Endothelial cell of umbilical vein (primary cell): ENCODE measurements at regions not wholly inside any gene's neighbourhood (a gene's known extent, or its start where the extent isn't known, plus 50 kb on each side); places are given as distances from the start of the nearest gene placed in this dataset.

Experiments used
- BruUV-seq: library from RNA; stranded (reverse); fragments of 400-500 nt; replicated peaks from 2 replicates; lab custom pipeline; 2021; lab: Mats Ljungman, UMichigan
- CTCF ChIA-PET: fragments of 300-600, 350-600 bp; sonication (Branson Sonifier 250); formaldehyde crosslinking; loops from one replicate; lab custom pipeline; 2021; ENCODE audit warnings: antibody characterized with exemption, inconsistent platforms; lab: Charles Lee
- POLR2A ChIA-PET: fragments of 300-600, 350-600 bp; sonication (Branson Sonifier 250); formaldehyde crosslinking; loops from one replicate; lab custom pipeline; 2021; ENCODE audit warnings: antibody characterized with exemption, inconsistent platforms; lab: Charles Lee
- DNase-seq: peaks from one replicate; pipeline ENCODE4 v3.0.0-alpha.2; 2011; ENCODE audit warnings: low read depth, low spot score
- FAIRE-seq: peaks from 2 replicates; lab custom pipeline; 2011; peaks lifted over from hg19 to GRCh38; lab: Jason Lieb, UNC
- H2AFZ ChIP-seq: 2 replicates; pipeline ENCODE4 v1.6.0; 2012; ENCODE audit warnings: low read depth, low read length, control low read depth, inconsistent platforms
- H3K27ac ChIP-seq: 2 replicates; pipeline ENCODE4 v1.5.1; 2011; ENCODE audit warnings: low read depth, mild to moderate bottlenecking, control low read depth, low read length, moderate library complexity; ENCODE audit not compliant: insufficient read depth
- H3K27me3 ChIP-seq, 2 experiments: 2 replicates each; pipeline versions ENCODE4 v1.6.0 to v1.6.1; 2011; ENCODE audit warnings: low read length in 2 of 2, mixed read lengths in 1 of 2; ENCODE audit not compliant: control insufficient read depth in 2 of 2, insufficient read depth in 2 of 2
- H3K36me3 ChIP-seq, 2 experiments: 2 replicates in 1 of 2; 3 replicates in 1 of 2; pipeline ENCODE4 v1.5.1; 2011; ENCODE audit warnings: low read length in 2 of 2, mild to moderate bottlenecking in 1 of 2, moderate library complexity in 1 of 2; ENCODE audit not compliant: control insufficient read depth in 2 of 2, insufficient read depth in 2 of 2; ENCODE audit errors: extremely low read depth in 1 of 2
- H3K4me1 ChIP-seq: 3 replicates; pipeline ENCODE4 v1.5.1; 2011; ENCODE audit warnings: mild to moderate bottlenecking, low read length; ENCODE audit not compliant: control insufficient read depth, insufficient read depth; ENCODE audit errors: extremely low read depth
- H3K4me2 ChIP-seq: 2 replicates; pipeline ENCODE4 v1.6.1; 2011; ENCODE audit warnings: low read length, control low read depth, mixed read lengths; ENCODE audit not compliant: insufficient read depth
- H3K4me3 ChIP-seq, 3 experiments: fragments of 200-600 bp in 1 of 3; sonication (generic), shearing (Covaris generic) in 1 of 3; replicated peaks in 1 of 3; 2 replicates each; pipeline ENCODE4 v1.5.1; 2011 to 2016; ENCODE audit warnings: control low read depth in 3 of 3, low read length in 3 of 3, mild to moderate bottlenecking in 2 of 3, inconsistent platforms in 1 of 3, low read depth in 1 of 3, moderate library complexity in 1 of 3; ENCODE audit not compliant: insufficient read depth in 1 of 3
- H3K79me2 ChIP-seq: 2 replicates; pipeline ENCODE4 v1.6.0; 2012; ENCODE audit warnings: low read length, inconsistent platforms; ENCODE audit not compliant: control insufficient read depth, insufficient read depth
- H3K9ac ChIP-seq: replicated peaks from 2 replicates; pipeline ENCODE3; 2011; ENCODE audit warnings: low read length, control low read depth; ENCODE audit not compliant: insufficient read depth; ENCODE audit errors: extremely low read depth
- H3K9me1 ChIP-seq: replicated peaks from 3 replicates; pipeline ENCODE4 v1.6.0; 2011; ENCODE audit warnings: mild to moderate bottlenecking, low read length; ENCODE audit not compliant: control insufficient read depth, insufficient read depth; ENCODE audit errors: extremely low read depth
- H3K9me3 ChIP-seq: replicated peaks from 2 replicates; pipeline ENCODE4 v1.5.1; 2012; ENCODE audit warnings: low read length, inconsistent platforms; ENCODE audit not compliant: control insufficient read depth, insufficient read depth
- H4K20me1 ChIP-seq: replicated peaks from 2 replicates; pipeline ENCODE3; 2011; ENCODE audit warnings: mild to moderate bottlenecking, low read length; ENCODE audit not compliant: control insufficient read depth, insufficient read depth; ENCODE audit errors: extremely low read depth
- EZH2 ChIP-seq: IDR thresholded peaks from 2 replicates; pipeline ENCODE4 v1.6.1; 2012; ENCODE audit warnings: borderline replicate concordance, low read depth, mild to moderate bottlenecking, moderate library complexity, low read length, inconsistent platforms; ENCODE audit not compliant: severe bottlenecking
- FOS ChIP-seq: IDR thresholded peaks from 2 replicates; pipeline ENCODE4 v1.6.1; 2011; ENCODE audit warnings: mild to moderate bottlenecking, low read length, moderate library complexity, borderline replicate concordance; ENCODE audit not compliant: insufficient read depth
- GATA2 ChIP-seq: IDR thresholded peaks from 2 replicates; pipeline ENCODE4 v1.7.0; 2011; ENCODE audit warnings: low read depth, mild to moderate bottlenecking, moderate library complexity, mixed read lengths, low read length; ENCODE audit not compliant: insufficient read length, insufficient read depth
- JUN ChIP-seq: IDR thresholded peaks from 2 replicates; pipeline ENCODE4 v1.6.1; 2011; ENCODE audit warnings: borderline replicate concordance, low read depth; ENCODE audit not compliant: insufficient read length, insufficient read depth
- MYC ChIP-seq: IDR thresholded peaks from one replicate; pipeline ENCODE4 v1.6.1; 2011; ENCODE audit warnings: mild to moderate bottlenecking, low read depth, low read length
- POLR2A ChIP-seq: IDR thresholded peaks from 2 replicates; pipeline ENCODE4 v1.6.1; 2012; ENCODE audit warnings: low read depth, mild to moderate bottlenecking, control low read depth, low read length
- POLR2AphosphoS5 ChIP-seq: IDR thresholded peaks from 2 replicates; pipeline ENCODE4 v1.6.1; 2012; ENCODE audit warnings: low read depth, mild to moderate bottlenecking, control low read depth, low read length, moderate library complexity; ENCODE audit not compliant: insufficient read depth
- dilution Hi-C: fragments of 300-500 bp; cut with MboI; formaldehyde crosslinking; loops from one replicate; pipeline ENCODE4 v1.15.0; 2019; ENCODE audit warnings: low sequenced_read_pairs; ENCODE audit not compliant: extremely low pct_ligation_motif_present
- intact Hi-C: fragments of 100-400 bp; cut with micrococcal nuclease; formaldehyde crosslinking; loops from one replicate; pipeline ENCODE4 v1.10.0; 2022
- TF ChIP-seq, protein P1 (sequence below): IDR thresholded peaks from 2 replicates; pipeline ENCODE4 v1.6.1; 2011; ENCODE audit not compliant: insufficient read depth, insufficient read length
- TF ChIP-seq, protein P2 (sequence below), 2 donors: IDR thresholded peaks; 1 replicate in 1 of 2; 2 replicates in 1 of 2; pipeline ENCODE4 v1.5.1; 2011; ENCODE audit warnings: low read length in 2 of 2, mild to moderate bottlenecking in 2 of 2, moderate library complexity in 2 of 2, control low read depth in 1 of 2, inconsistent platforms in 1 of 2, low read depth in 1 of 2; ENCODE audit not compliant: insufficient read depth in 1 of 2; ENCODE audit errors: extremely low read depth in 1 of 2

DNA sequence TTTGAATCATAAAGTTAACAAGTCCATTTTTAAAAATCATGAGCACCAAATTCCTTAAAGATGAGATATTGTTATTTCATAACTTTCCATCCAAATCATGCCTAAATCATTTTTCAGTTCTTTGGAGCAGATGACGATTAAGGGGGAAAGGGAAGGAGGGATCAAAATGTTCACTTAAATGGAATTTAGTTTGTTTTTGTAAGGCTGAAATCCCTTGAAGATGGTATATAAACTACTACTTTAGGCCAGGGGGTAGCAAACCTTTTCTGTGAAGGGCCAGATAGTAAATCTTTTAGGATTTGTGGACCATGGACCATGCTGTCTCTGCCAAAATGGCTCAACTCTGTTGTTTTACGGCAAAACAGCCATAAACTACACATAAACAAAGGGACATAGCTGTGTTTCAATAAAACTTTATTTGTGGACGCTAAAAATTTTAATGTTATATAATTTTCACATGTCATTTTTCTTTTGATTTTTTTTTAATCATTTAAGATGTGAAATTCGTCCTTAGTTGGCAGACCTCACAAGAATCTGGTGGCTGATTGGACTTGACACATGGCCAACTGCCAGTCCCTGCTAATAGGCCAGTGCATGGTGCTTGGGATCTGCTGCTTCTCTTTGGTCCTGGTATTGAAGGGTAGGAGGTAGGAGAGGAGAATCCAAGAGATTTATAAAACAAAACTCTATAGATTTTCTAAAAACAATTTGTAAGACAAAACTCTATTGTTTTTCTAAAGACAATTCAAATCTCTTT, 52.0 kb upstream of the RTN4 start:
- Histone ChIP-seq H3K9me3 (no peaks in the 10 kb centered on the region), H3K27ac (peak overlapping the region; percentile 97), H2AFZ (peak overlapping the region; percentile 40), H3K4me2 (peak overlapping the region; percentile 43), H3K9ac (peak overlapping the region; percentile 62), H3K9me1 (no peaks in the 10 kb centered on the region), H4K20me1 (no peaks in the 10 kb centered on the region), H3K27me3 (no peaks in the 10 kb centered on the region), H3K4me3 (no peak overlapping the region), H3K36me3 (no peaks in the 10 kb centered on the region), H3K79me2 (no peaks in the 10 kb centered on the region), H3K4me1 (peaks cover 64% of the 10 kb centered on the region)
- CTCF ChIA-PET: interaction anchor here (0.9 to 4.8 kb wide), 6 partner anchors 7 to 65 kb away, joined by 3 to 18 read pairs (median 7); no protein-coding TSS in a partner anchor
- FAIRE-seq (no peak), DNase-seq (peak; percentile 80)
- TF ChIP-seq MYC (no peak), GATA2 (no peak), POLR2A (no peak), JUN (peak; percentile 23), FOS (peak; percentile 9), EZH2 (no peak), POLR2AphosphoS5 (no peak)
- TF ChIP-seq, protein P1, sequence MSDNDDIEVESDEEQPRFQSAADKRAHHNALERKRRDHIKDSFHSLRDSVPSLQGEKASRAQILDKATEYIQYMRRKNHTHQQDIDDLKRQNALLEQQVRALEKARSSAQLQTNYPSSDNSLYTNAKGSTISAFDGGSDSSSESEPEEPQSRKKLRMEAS: no peak
- TF ChIP-seq, protein P2, sequence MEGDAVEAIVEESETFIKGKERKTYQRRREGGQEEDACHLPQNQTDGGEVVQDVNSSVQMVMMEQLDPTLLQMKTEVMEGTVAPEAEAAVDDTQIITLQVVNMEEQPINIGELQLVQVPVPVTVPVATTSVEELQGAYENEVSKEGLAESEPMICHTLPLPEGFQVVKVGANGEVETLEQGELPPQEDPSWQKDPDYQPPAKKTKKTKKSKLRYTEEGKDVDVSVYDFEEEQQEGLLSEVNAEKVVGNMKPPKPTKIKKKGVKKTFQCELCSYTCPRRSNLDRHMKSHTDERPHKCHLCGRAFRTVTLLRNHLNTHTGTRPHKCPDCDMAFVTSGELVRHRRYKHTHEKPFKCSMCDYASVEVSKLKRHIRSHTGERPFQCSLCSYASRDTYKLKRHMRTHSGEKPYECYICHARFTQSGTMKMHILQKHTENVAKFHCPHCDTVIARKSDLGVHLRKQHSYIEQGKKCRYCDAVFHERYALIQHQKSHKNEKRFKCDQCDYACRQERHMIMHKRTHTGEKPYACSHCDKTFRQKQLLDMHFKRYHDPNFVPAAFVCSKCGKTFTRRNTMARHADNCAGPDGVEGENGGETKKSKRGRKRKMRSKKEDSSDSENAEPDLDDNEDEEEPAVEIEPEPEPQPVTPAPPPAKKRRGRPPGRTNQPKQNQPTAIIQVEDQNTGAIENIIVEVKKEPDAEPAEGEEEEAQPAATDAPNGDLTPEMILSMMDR (IDR thresholded peaks at IDR 0.05; ENCODE audit: extremely low read depth in 1 of 2, insufficient read depth in 1 of 2, low read depth in 1 of 2, low read length in 2 of 2): no peak
- POLR2A ChIA-PET: interaction anchor here (0.7 kb wide), 1 partner anchor 112 kb away, joined by 6 read pairs; no protein-coding TSS in a partner anchor
- dilution Hi-C loops (no loop called here), intact Hi-C loops (loop anchor here (1.0 kb wide), 2 partner anchors 9 to 66 kb away; no protein-coding TSS in a partner anchor)
- BruUV-seq: TSS peak; percentile 40
